Fibroblast of the aortic adventitia (primary cell): ENCODE measurements at regions not wholly inside any gene's neighbourhood (a gene's known extent, or its start where the extent isn't known, plus 50 kb on each side); places are given as distances from the start of the nearest gene placed in this dataset.
"Not testable (repeated sequence)": the region's sequence is repeated elsewhere in the genome, so short reads cannot be mapped to it uniquely, and the experiment has no call there.

ENCODE experiments used
- DNase-seq: peaks from one replicate; pipeline ENCODE4 v3.0.0-alpha.2; 2010; ENCODE audit warnings: low read depth
- H3K4me3 ChIP-seq: 2 replicates; pipeline ENCODE4 v1.5.1; 2011; ENCODE audit warnings: low read depth, mild to moderate bottlenecking, control low read depth, low read length, moderate library complexity
- CTCF ChIP-seq: IDR thresholded peaks from 2 replicates; pipeline ENCODE4 v1.5.1; 2011; ENCODE audit warnings: mild to moderate bottlenecking, low read length, control low read depth, inconsistent platforms; ENCODE audit not compliant: insufficient read depth

- H3K4me3 ChIP-seq, result no peak overlapping the region
- no peak for TF ChIP-seq CTCF
- no peak for DNase-seq
Observed at GRCh38 chr14:30356438-30357202, 202.3 kb upstream of the G2E3 start.

- H3K4me3 ChIP-seq, result no peak overlapping the region
- no peak for TF ChIP-seq CTCF
- DNase-seq, result no peak
Observed at GRCh38 chr14:30357791-30358190, 201.2 kb upstream of the G2E3 start.

- H3K4me3 ChIP-seq, result no peak overlapping the region
- DNase-seq, result no peak
- no peak for TF ChIP-seq CTCF
Observed at GRCh38 chr14:30362369-30363218, 196.4 kb upstream of the G2E3 start.

- not testable (repeated sequence) for DNase-seq, H3K4me3 ChIP-seq
Observed at GRCh38 chr14:30363219-30363880, 195.6 kb upstream of the G2E3 start.

- H3K4me3 ChIP-seq, result no peak overlapping the region
- DNase-seq, result no peak
- TF ChIP-seq CTCF, result no peak
Observed at GRCh38 chr14:30369502-30370180, 189.3 kb upstream of the G2E3 start.

GRCh38 chr14:30373053-30373452 is 185.9 kb upstream of the G2E3 start:
- no peak overlapping the region for H3K4me3 ChIP-seq
- no peak for DNase-seq
- no peak for TF ChIP-seq CTCF
